ENCODE measurements at regions not wholly inside any gene's neighbourhood (a gene's known extent, or its start where the extent isn't known, plus 50 kb on each side); places are given as distances from the start of the nearest gene placed in this dataset.

DNA sequence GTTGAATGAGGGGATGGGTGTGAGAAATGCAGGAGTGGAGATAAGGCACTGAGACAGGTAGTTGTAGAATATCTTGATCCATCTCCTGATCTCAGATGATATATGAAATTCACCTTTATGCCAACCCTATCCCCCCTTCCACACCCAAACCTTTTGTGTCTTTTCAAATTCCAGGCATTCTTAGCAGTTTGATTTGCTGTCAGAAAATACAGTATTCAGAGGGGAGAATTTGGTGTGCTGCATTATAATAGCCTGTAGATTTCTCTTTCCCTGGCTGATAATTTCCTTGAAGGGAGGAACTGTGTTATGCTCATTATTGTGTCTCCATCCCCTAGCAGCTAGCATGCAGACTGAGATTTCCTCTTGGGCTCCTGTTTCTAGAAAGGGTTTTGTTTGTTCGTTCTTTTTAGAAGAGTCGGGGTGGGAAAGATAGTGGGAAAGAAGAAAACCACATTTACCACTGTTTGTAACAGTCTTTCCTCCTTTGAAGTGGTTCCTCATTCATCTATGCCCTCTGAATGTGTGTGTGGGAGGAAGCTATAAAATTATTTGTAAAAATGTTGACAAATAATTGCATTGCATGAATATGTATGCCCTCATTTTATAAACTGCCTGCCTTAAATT lies 373.4 kb downstream of the DIPK2A start:
- TF ChIP-seq, protein P1, sequence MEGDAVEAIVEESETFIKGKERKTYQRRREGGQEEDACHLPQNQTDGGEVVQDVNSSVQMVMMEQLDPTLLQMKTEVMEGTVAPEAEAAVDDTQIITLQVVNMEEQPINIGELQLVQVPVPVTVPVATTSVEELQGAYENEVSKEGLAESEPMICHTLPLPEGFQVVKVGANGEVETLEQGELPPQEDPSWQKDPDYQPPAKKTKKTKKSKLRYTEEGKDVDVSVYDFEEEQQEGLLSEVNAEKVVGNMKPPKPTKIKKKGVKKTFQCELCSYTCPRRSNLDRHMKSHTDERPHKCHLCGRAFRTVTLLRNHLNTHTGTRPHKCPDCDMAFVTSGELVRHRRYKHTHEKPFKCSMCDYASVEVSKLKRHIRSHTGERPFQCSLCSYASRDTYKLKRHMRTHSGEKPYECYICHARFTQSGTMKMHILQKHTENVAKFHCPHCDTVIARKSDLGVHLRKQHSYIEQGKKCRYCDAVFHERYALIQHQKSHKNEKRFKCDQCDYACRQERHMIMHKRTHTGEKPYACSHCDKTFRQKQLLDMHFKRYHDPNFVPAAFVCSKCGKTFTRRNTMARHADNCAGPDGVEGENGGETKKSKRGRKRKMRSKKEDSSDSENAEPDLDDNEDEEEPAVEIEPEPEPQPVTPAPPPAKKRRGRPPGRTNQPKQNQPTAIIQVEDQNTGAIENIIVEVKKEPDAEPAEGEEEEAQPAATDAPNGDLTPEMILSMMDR (IDR thresholded peaks at IDR 0.05; ENCODE audit: low read depth, low read length, missing control alignments) = no peak
- DNase-seq = no peak
- Histone ChIP-seq H3K4me3 (ENCODE audit: low read depth, low read length) (no peak overlapping the region), H3K27ac (no peak overlapping the region), H3K36me3 (replicated peaks) (no peaks in the 10 kb centered on the region), H3K27me3 (replicated peaks) (no peaks in the 10 kb centered on the region)
- in situ Hi-C loops (cut with HindIII; ENCODE audit: low pct_ligation_motif_present, low sequenced_read_pairs) = no loop called here

DNA sequence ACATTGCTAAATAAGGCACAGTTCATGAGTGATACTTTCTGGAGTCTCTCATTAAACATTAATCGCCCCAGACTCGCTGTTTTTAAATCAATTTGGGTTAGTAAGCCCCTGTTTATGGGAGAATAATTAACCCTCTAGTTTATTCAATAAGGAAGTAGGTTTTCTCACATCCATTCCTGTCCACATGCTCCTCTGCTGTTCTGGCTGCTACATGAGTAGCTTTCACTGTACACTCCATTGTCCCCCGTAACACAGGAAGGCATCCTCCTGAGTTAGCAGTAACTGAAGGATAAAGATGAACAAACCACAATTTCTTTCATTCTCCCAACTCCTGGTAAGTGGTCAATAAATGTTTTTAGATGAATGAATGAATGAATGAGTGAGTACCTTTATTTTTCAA lies 378.5 kb downstream of the DIPK2A start:
- in situ Hi-C loops (cut with HindIII; ENCODE audit: low pct_ligation_motif_present, low sequenced_read_pairs) = no loop called here
- H3K27me3 ChIP-seq (replicated peaks) = no peaks in the 10 kb centered on the region
- DNase-seq = no peak

DNA sequence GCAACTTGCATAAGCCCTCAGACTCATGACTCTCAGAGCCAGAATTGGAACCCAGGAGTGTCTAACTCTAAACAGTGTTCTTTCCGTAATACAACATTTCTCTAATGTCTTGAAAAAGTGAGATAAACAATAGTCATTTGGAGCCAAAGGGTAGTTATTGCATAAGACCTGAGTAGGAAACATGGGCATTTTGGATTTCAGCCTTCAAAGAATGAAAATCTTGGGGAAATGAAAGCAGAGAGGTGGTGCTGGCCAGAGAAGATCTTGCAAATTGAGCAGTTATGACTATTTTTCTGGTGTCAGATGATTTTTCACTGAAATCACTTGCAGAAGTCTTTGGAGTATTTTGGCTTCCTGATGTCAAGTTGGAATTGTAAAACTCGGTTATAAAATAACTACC lies 379.4 kb downstream of the DIPK2A start:
- in situ Hi-C loops (cut with HindIII; ENCODE audit: low pct_ligation_motif_present, low sequenced_read_pairs) = no loop called here
- Histone ChIP-seq H3K27me3 (replicated peaks) (no peaks in the 10 kb centered on the region), H3K4me3 (ENCODE audit: low read depth, low read length) (no peak overlapping the region), H3K27ac (no peak overlapping the region), H3K36me3 (replicated peaks) (no peaks in the 10 kb centered on the region)
- TF ChIP-seq, protein P1 (IDR thresholded peaks at IDR 0.05; ENCODE audit: low read depth, low read length, missing control alignments) = no peak
- no peak for DNase-seq

More for the DNA sequence above, 378.5 kb downstream of the DIPK2A start:
- TF ChIP-seq, protein P1 (IDR thresholded peaks at IDR 0.05; ENCODE audit: low read depth, low read length, missing control alignments) = no peak
- no peak overlapping the region for H3K27ac ChIP-seq
- H3K36me3 ChIP-seq (replicated peaks) = no peaks in the 10 kb centered on the region
- H3K4me3 ChIP-seq (ENCODE audit: low read depth, low read length) = no peak overlapping the region

DNA sequence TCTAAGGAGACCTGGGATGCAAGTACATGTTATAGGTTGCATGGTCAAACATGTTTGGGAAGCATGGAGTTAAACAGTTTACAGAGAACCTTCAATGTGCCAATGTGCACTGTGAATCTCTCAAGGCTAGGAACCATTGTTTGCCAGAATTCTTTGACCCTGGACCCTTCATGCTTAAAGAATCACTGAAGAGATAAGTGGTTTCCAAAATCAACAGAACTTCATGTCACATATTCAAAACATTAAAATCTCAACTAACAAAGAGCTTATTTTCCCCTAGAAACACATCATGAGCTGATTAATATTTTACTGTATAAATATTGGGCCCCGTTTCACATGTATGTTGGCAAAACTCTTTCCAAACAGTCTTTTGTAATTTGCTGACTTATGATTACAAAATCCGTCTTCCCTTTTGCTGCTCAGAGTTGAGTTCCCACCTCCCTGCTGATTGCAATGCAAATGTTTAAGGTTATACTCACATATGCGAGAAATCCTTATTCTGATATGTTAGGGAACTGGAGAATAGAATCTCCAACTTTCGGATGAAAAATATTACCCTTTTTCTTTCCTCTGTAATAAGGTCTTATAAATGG lies 380.2 kb downstream of the DIPK2A start:
- Histone ChIP-seq H3K36me3 (replicated peaks) (no peaks in the 10 kb centered on the region), H3K27ac (no peak overlapping the region), H3K27me3 (replicated peaks) (no peaks in the 10 kb centered on the region), H3K4me3 (ENCODE audit: low read depth, low read length) (no peak overlapping the region)
- in situ Hi-C loops (cut with HindIII; ENCODE audit: low pct_ligation_motif_present, low sequenced_read_pairs) = no loop called here
- TF ChIP-seq, protein P1 (IDR thresholded peaks at IDR 0.05; ENCODE audit: low read depth, low read length, missing control alignments) = no peak
- peak; percentile 20 for DNase-seq

DNA sequence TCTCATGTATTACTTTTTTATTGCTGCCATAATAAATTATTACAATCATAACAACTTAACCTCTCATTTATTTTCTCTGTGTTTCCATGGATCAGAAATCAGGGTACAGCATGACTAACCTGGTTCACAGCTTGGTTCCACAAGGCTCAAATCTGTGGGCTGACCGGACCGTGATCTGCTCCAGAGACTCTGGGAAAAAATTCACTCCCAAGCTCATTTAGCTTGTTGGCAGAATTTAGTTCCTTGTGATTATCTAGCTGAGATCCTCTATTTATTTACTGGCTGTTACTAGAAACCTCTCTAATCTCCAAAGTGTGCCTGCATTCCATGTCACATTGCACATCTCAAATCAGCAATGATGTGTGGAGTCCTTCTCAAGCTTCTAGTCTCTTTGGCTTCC lies 386.6 kb downstream of the DIPK2A start:
- TF ChIP-seq, protein P1 (IDR thresholded peaks at IDR 0.05; ENCODE audit: low read depth, low read length, missing control alignments) = no peak
- Histone ChIP-seq H3K27me3 (replicated peaks) (no peaks in the 10 kb centered on the region), H3K4me3 (ENCODE audit: low read depth, low read length) (no peak overlapping the region), H3K27ac (no peak overlapping the region), H3K36me3 (replicated peaks) (no peaks in the 10 kb centered on the region)
- no peak for DNase-seq
- in situ Hi-C loops (cut with HindIII; ENCODE audit: low pct_ligation_motif_present, low sequenced_read_pairs) = no loop called here

DNA sequence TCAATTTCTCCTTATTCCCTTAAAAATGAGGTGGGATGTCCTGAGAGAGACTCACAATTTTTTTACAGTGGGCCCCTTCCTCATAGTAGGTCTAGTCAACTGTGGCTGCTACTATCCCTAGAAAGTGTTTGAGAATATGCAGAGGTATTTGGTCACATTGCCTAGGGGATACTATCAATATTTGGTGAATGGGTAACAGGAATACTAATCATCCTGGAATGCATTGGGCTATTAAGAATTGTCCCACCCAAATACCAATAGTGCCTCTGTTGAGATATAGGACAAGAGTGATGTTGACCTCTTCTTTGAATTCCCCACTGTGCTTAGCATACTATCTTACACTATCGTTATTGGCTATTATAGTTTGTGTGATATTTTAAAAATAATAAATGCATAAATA lies 389.4 kb downstream of the DIPK2A start:
- in situ Hi-C loops (cut with HindIII; ENCODE audit: low pct_ligation_motif_present, low sequenced_read_pairs) = no loop called here
- no peak overlapping the region for H3K4me3 ChIP-seq (ENCODE audit: low read depth, low read length)
- no peaks in the 10 kb centered on the region for H3K27me3 ChIP-seq (replicated peaks)
- no peaks in the 10 kb centered on the region for H3K36me3 ChIP-seq (replicated peaks)
- TF ChIP-seq, protein P1 (IDR thresholded peaks at IDR 0.05; ENCODE audit: low read depth, low read length, missing control alignments) = no peak
- no peak overlapping the region for H3K27ac ChIP-seq
- DNase-seq = peak; percentile 5
